GM12892 (cell line): ENCODE measurements at regions not wholly inside any gene's neighbourhood (a gene's known extent, or its start where the extent isn't known, plus 50 kb on each side); places are given as distances from the start of the nearest gene placed in this dataset.

Experiments used
- POLR2A ChIP-seq: IDR thresholded peaks from 2 replicates; pipeline ENCODE4 v1.6.1; 2011; ENCODE audit warnings: low read depth, low read length, control low read depth
- TAF1 ChIP-seq: IDR thresholded peaks from 2 replicates; pipeline ENCODE4 v1.6.1; 2011; ENCODE audit warnings: low read depth, mild to moderate bottlenecking, control low read depth, low read length, borderline replicate concordance

- TF ChIP-seq TAF1 (no peak), POLR2A (no peak)
Measured at GRCh38 chr7:115747174-115747573, 283.4 kb downstream of the TFEC start.
